BJ (cell line): ENCODE measurements at regions not wholly inside any gene's neighbourhood (a gene's known extent, or its start where the extent isn't known, plus 50 kb on each side); places are given as distances from the start of the nearest gene placed in this dataset.
A peak's percentile ranks its signal among the peaks of the same experiment; 100 is the strongest.

Experiments used
- CTCF ChIA-PET: fragments of 350-600 bp; formaldehyde crosslinking; extraction: SDS; loops from one replicate; lab custom pipeline; 2021; ENCODE audit warnings: antibody characterized with exemption, inconsistent platforms; lab: Yijun Ruan, JAX
- POLR2A ChIA-PET: fragments of 300-600 bp; sonication (Branson Sonifier 250); formaldehyde crosslinking; extraction: SDS; loops from one replicate; lab custom pipeline; 2021; ENCODE audit warnings: antibody characterized with exemption; lab: Charles Lee
- DNase-seq: peaks from one replicate; pipeline ENCODE4 v3.0.0-alpha.2; 2011; ENCODE audit warnings: low read depth
- H3K27me3 ChIP-seq: 2 replicates; pipeline ENCODE4 v1.6.0; 2011; ENCODE audit warnings: low read length; ENCODE audit not compliant: control insufficient read depth, insufficient read depth
- H3K36me3 ChIP-seq: 2 replicates; pipeline ENCODE4 v1.5.1; 2011; ENCODE audit warnings: low read length; ENCODE audit not compliant: control insufficient read depth, insufficient read depth
- H3K4me3 ChIP-seq: 2 replicates; pipeline ENCODE4 v1.5.1; 2011; ENCODE audit warnings: low read depth, mild to moderate bottlenecking, control low read depth, low read length
- TF ChIP-seq, protein P1 (sequence below): IDR thresholded peaks from 2 replicates; pipeline ENCODE4 v1.5.1; 2011; ENCODE audit warnings: low read depth, mild to moderate bottlenecking, control low read depth, inconsistent platforms, low read length, moderate library complexity; ENCODE audit not compliant: insufficient read depth

DNA sequence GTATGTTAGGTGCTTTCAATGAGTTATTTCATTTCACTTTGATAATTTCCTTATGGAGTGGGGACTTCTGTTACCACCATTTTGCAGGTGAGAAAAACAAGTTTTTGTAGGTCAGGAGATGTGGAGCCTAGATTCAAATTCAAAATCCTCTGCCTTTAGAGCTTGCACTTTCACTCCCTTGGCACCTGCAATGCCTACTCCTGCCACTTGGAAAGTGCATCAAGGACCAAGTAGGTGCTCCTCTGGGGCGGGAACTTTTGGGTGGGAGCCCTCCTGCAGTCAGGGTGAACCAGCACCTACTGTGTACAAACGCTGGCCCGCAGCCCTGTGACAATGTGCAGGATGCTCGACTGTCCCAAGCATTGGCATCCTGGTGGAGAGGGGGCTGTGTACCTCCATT is 199.0 kb downstream of the EMX2 start:
- POLR2A ChIA-PET, result no interaction called here
- Histone ChIP-seq H3K36me3 (no peaks in the 10 kb centered on the region), H3K4me3 (no peak overlapping the region), H3K27me3 (no peaks in the 10 kb centered on the region)
- TF ChIP-seq, protein P1, sequence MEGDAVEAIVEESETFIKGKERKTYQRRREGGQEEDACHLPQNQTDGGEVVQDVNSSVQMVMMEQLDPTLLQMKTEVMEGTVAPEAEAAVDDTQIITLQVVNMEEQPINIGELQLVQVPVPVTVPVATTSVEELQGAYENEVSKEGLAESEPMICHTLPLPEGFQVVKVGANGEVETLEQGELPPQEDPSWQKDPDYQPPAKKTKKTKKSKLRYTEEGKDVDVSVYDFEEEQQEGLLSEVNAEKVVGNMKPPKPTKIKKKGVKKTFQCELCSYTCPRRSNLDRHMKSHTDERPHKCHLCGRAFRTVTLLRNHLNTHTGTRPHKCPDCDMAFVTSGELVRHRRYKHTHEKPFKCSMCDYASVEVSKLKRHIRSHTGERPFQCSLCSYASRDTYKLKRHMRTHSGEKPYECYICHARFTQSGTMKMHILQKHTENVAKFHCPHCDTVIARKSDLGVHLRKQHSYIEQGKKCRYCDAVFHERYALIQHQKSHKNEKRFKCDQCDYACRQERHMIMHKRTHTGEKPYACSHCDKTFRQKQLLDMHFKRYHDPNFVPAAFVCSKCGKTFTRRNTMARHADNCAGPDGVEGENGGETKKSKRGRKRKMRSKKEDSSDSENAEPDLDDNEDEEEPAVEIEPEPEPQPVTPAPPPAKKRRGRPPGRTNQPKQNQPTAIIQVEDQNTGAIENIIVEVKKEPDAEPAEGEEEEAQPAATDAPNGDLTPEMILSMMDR, result peak; percentile 20; the same call in 1 of the 2 replicates
- DNase-seq, result no peak
- CTCF ChIA-PET, result interaction anchor here (1.5 kb wide), 1 partner anchor 34 kb away, joined by 3 read pairs; no protein-coding TSS in a partner anchor

DNA sequence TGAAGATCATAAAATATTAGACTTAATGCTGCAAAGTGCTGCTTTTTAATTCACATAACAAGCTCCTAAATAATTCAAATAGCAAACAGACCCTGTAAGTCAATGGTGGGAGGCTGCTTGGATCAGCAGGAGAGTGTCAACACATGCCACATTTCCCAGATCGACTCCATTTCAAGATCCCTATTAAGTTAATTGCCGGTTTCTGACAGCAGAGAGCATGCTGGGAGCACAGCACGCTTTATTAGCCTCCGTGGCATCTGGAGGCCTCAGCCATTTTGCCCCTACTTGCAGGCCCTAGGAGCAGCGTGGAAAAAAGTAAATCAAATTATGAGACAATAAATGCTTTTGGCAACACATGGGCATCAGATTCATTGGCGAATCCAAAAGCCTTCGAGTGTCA is 201.0 kb downstream of the EMX2 start:
- TF ChIP-seq, protein P1, result no peak
- CTCF ChIA-PET, result interaction anchor here (1.1 to 1.4 kb wide), 2 partner anchors 19 to 206 kb away, joined by 3 read pairs; no protein-coding TSS in a partner anchor
- no peak for DNase-seq
- Histone ChIP-seq H3K4me3 (no peak overlapping the region), H3K27me3 (no peaks in the 10 kb centered on the region), H3K36me3 (no peaks in the 10 kb centered on the region)
- POLR2A ChIA-PET, result no interaction called here

DNA sequence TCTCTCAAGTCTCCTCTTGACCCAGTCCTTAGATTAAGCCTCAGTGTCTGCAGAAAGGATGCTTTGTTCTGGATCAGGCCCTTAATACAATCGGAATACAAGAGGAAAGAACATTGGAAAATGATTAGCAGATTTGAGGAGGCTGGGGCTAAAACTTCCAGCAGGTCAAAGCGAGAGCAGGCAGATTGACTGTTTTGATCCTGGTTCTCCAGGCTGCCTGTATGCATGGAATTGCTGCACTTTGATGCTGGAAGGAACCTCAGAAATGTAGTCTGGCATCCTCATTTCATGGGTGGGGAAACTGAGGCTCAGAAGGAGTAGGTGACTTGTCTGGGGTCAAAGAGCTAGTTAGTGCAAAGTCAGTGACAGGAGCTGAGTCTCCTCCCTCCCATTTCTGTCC is 202.8 kb downstream of the EMX2 start:
- ChIA-PET POLR2A (no interaction called here), CTCF (no interaction called here)
- TF ChIP-seq, protein P1, result no peak
- no peaks in the 10 kb centered on the region for H3K36me3 ChIP-seq
- DNase-seq, result no peak
- no peaks in the 10 kb centered on the region for H3K27me3 ChIP-seq
- H3K4me3 ChIP-seq, result no peak overlapping the region

DNA sequence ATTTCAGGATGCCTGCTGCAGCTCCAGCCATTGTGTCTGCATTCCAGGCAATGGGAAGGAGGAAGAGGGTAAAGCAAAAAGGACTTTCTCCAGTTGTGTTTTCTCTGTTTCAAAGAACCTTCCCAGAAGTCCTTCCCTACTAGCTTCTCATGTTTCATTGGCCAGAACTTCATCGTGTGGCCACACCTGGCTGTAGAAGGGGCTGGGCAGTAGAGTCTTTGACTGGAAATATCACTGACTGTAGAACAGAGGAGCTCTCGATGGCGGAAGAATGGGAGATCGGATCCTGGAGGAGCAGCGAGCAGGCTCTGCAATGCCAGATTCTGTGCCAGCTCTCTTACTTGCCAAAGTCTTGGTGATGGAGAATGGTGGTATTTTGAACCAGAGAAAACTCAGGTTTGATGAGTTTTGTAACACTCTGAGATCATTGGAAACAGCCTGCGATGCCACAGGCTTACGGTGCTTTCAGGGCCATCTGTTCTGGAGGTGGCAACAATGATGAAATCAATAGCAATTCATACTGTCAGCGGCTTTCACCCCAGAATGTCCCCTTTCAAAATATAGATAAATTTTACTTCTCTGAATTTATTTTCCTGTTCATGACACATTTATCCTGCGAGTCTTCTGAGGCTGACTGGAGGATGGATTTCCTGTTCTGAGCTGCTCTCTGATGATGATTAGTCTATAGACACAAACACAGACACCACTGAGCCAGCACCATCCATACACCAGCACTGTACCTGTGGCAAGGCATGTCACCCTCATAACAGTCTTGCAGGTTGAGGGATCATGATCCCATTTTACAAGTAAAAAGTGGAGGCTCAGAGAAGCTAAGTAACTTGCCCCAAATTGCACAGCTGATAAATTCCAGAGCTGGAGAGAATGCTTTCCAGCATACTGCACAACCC is 204.2 kb downstream of the EMX2 start:
- ChIA-PET POLR2A (no interaction called here), CTCF (no interaction called here)
- DNase-seq, result no peak
- Histone ChIP-seq H3K36me3 (no peaks in the 10 kb centered on the region), H3K27me3 (no peaks in the 10 kb centered on the region), H3K4me3 (no peak overlapping the region)
- TF ChIP-seq, protein P1, result no peak

DNA sequence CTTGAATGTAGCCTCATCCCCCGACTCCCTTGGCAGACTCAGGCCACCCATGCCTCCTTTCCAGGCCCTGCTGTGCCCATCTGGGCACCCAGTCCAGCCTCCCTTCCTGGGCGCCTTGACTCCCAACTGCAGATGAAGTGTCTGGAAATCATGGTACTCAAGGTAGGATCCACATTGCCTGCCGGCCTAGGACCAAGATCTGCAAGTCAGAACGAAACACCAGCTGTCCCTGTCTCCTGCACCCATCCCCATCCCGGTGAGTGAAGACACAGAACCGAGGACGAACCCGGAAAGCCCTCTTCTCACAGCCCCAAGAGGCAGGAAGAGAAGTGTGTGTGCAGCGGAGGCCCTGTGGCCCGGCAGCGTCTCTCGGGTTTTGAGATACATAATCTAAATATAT is 205.1 kb downstream of the EMX2 start:
- H3K4me3 ChIP-seq, result no peak overlapping the region

More for the DNA sequence above, 205.1 kb downstream of the EMX2 start:
- Histone ChIP-seq H3K36me3 (no peaks in the 10 kb centered on the region), H3K27me3 (no peaks in the 10 kb centered on the region)
- DNase-seq, result no peak
- POLR2A ChIA-PET, result no interaction called here
- CTCF ChIA-PET, result no interaction called here
- TF ChIP-seq, protein P1, result no peak
